ENCODE measurements at regions not wholly inside any gene's neighbourhood (a gene's known extent, or its start where the extent isn't known, plus 50 kb on each side); places are given as distances from the start of the nearest gene placed in this dataset.

DNA sequence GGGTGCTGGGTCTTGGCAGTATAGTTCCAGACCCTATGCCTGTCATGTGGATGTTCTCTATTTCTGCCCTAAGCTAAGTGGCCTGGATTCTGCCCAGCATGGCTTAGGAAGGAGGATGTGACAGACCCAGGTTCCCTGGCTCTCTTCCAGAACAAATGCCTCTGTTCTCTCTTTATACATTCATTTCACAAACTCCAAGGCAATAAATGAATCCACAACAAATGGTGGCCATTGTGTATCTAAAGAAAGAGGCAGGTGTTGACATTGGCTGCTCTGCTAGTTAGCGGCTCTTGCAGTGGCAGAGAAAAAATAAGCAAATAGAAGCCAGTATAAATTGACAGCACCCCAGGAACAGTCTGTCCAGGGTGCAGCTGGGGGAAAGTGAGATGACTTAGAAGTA is 298.6 kb downstream of the SUCLG1 start:
- TF ChIP-seq GATA2 (IDR thresholded peaks at IDR 0.05; ENCODE audit: low read depth, low read length), result no peak
- TF ChIP-seq GATA3 (IDR thresholded peaks at IDR 0.05; ENCODE audit: low read depth, low read length), result no peak

All from SH-SY5Y (cell line).